ENCODE measurements at regions not wholly inside any gene's neighbourhood (a gene's known extent, or its start where the extent isn't known, plus 50 kb on each side); places are given as distances from the start of the nearest gene placed in this dataset.
"Not testable (repeated sequence)": the region's sequence is repeated elsewhere in the genome, so short reads cannot be mapped to it uniquely, and the experiment has no call there.

GRCh38 chr1:78203410-78203982, 157.7 kb downstream of the GIPC2 start:
- not testable (repeated sequence) for H3K4me3 ChIP-seq (ENCODE audit: insufficient read depth, low read length, poor library complexity, severe bottlenecking); H3F3A ChIP-seq (ENCODE audit: insufficient read depth); H3K9me2 ChIP-seq (replicated peaks; ENCODE audit: insufficient read depth, low read length); H3K9me3 ChIP-seq (ENCODE audit: insufficient read depth, low read length); H3K9ac ChIP-seq (ENCODE audit: low read length); H3K36me3 ChIP-seq (ENCODE audit: low read length); H3K4me2 ChIP-seq (ENCODE audit: low read depth, low read length, poor library complexity, severe bottlenecking); H3K27me3 ChIP-seq (ENCODE audit: low read length); H3K79me2 ChIP-seq (ENCODE audit: insufficient read depth, low read length); H3K27ac ChIP-seq (ENCODE audit: low read depth, low read length); H2AFZ ChIP-seq (ENCODE audit: low read depth, low read length, severe bottlenecking); H4K20me1 ChIP-seq (ENCODE audit: low read depth, low read length)

GRCh38 chr1:78210175-78210574, 164.4 kb downstream of the GIPC2 start:
- no peaks in the 10 kb centered on the region for H3F3A ChIP-seq (ENCODE audit: insufficient read depth)
- no peak overlapping the region for H3K27ac ChIP-seq (ENCODE audit: low read depth, low read length)
- H4K20me1 ChIP-seq (ENCODE audit: low read depth, low read length): no peaks in the 10 kb centered on the region
- no peaks in the 10 kb centered on the region for H3K79me2 ChIP-seq (ENCODE audit: insufficient read depth, low read length)
- H3K9me3 ChIP-seq (ENCODE audit: insufficient read depth, low read length): no peaks in the 10 kb centered on the region
- H3K9ac ChIP-seq (ENCODE audit: low read length): no peak overlapping the region
- no peak overlapping the region for H3K4me2 ChIP-seq (ENCODE audit: low read depth, low read length, poor library complexity, severe bottlenecking)
- H2AFZ ChIP-seq (ENCODE audit: low read depth, low read length, severe bottlenecking): no peak overlapping the region
- H3K4me3 ChIP-seq (ENCODE audit: insufficient read depth, low read length, poor library complexity, severe bottlenecking): no peak overlapping the region
- no peak for TF ChIP-seq EZH2phosphoT487 (conservative IDR thresholded peaks at IDR 0.05; ENCODE audit: low read length)
- no peak for TF ChIP-seq CTCF (IDR thresholded peaks at IDR 0.05; ENCODE audit: insufficient read depth, low read length, poor library complexity, severe bottlenecking)
- H3K27me3 ChIP-seq (ENCODE audit: low read length): no peaks in the 10 kb centered on the region
- no peaks in the 10 kb centered on the region for H3K36me3 ChIP-seq (ENCODE audit: low read length)
- H3K9me2 ChIP-seq (replicated peaks; ENCODE audit: insufficient read depth, low read length): no peaks in the 10 kb centered on the region

- no peaks in the 10 kb centered on the region for H3K79me2 ChIP-seq (ENCODE audit: insufficient read depth, low read length)
- H3K9ac ChIP-seq (ENCODE audit: low read length): no peak overlapping the region
- H3F3A ChIP-seq (ENCODE audit: insufficient read depth): no peaks in the 10 kb centered on the region
- no peak overlapping the region for H3K4me2 ChIP-seq (ENCODE audit: low read depth, low read length, poor library complexity, severe bottlenecking)
- no peaks in the 10 kb centered on the region for H3K36me3 ChIP-seq (ENCODE audit: low read length)
- H3K27me3 ChIP-seq (ENCODE audit: low read length): no peaks in the 10 kb centered on the region
- no peak overlapping the region for H3K27ac ChIP-seq (ENCODE audit: low read depth, low read length)
- H4K20me1 ChIP-seq (ENCODE audit: low read depth, low read length): no peaks in the 10 kb centered on the region
- no peak overlapping the region for H3K4me3 ChIP-seq (ENCODE audit: insufficient read depth, low read length, poor library complexity, severe bottlenecking)
- no peaks in the 10 kb centered on the region for H3K9me3 ChIP-seq (ENCODE audit: insufficient read depth, low read length)
- no peak overlapping the region for H2AFZ ChIP-seq (ENCODE audit: low read depth, low read length, severe bottlenecking)
- no peak for TF ChIP-seq CTCF (IDR thresholded peaks at IDR 0.05; ENCODE audit: insufficient read depth, low read length, poor library complexity, severe bottlenecking)
- no peaks in the 10 kb centered on the region for H3K9me2 ChIP-seq (replicated peaks; ENCODE audit: insufficient read depth, low read length)
These were observed 165.8 kb downstream of the GIPC2 start for GRCh38 chr1:78211483-78212092.

GRCh38 chr1:78214334-78214733, 168.6 kb downstream of the GIPC2 start:
- Histone ChIP-seq H3K79me2 (ENCODE audit: insufficient read depth, low read length) (no peaks in the 10 kb centered on the region), H3K27ac (ENCODE audit: low read depth, low read length) (no peak overlapping the region), H3K36me3 (ENCODE audit: low read length) (no peaks in the 10 kb centered on the region), H3F3A (ENCODE audit: insufficient read depth) (no peaks in the 10 kb centered on the region), H3K9me3 (ENCODE audit: insufficient read depth, low read length) (no peaks in the 10 kb centered on the region), H3K9me2 (replicated peaks; ENCODE audit: insufficient read depth, low read length) (no peaks in the 10 kb centered on the region), H4K20me1 (ENCODE audit: low read depth, low read length) (no peaks in the 10 kb centered on the region), H3K27me3 (ENCODE audit: low read length) (no peaks in the 10 kb centered on the region), H3K4me3 (ENCODE audit: insufficient read depth, low read length, poor library complexity, severe bottlenecking) (no peak overlapping the region), H2AFZ (ENCODE audit: low read depth, low read length, severe bottlenecking) (no peak overlapping the region), H3K9ac (ENCODE audit: low read length) (no peak overlapping the region), H3K4me2 (ENCODE audit: low read depth, low read length, poor library complexity, severe bottlenecking) (no peak overlapping the region)
- TF ChIP-seq EZH2phosphoT487 (conservative IDR thresholded peaks at IDR 0.05; ENCODE audit: low read length): no peak
- TF ChIP-seq CTCF (IDR thresholded peaks at IDR 0.05; ENCODE audit: insufficient read depth, low read length, poor library complexity, severe bottlenecking): no peak
